ENCODE measurements at regions not wholly inside any gene's neighbourhood (a gene's known extent, or its start where the extent isn't known, plus 50 kb on each side); places are given as distances from the start of the nearest gene placed in this dataset.

GRCh38 chr10:62890395-62890794 lies 74.2 kb upstream of the EGR2 start:
- H3K4me1 ChIP-seq (ENCODE audit: low read depth, poor library complexity, severe bottlenecking) = no peaks in the 10 kb centered on the region

GRCh38 chr10:62887642-62888041 lies 71.5 kb upstream of the EGR2 start:
- H3K9ac ChIP-seq = no peak overlapping the region
- H3K4me1 ChIP-seq (ENCODE audit: low read depth, poor library complexity, severe bottlenecking) = no peaks in the 10 kb centered on the region
- no peak overlapping the region for H3K27ac ChIP-seq
- H3K36me3 ChIP-seq (ENCODE audit: insufficient read depth) = no peaks in the 10 kb centered on the region
- no peak for TF ChIP-seq CTCF (conservative IDR thresholded peaks at IDR 0.05; ENCODE audit: low read depth, low read length)
- H3K4me2 ChIP-seq = no peak overlapping the region
- no peaks in the 10 kb centered on the region for H3K27me3 ChIP-seq (ENCODE audit: insufficient read depth, low read depth)
- H3K4me3 ChIP-seq (IDR thresholded peaks at IDR 0.05; ENCODE audit: insufficient read depth, low read depth, low read length) = no peak overlapping the region
- no peak overlapping the region for H2AFZ ChIP-seq (ENCODE audit: low read depth)
- no peaks in the 10 kb centered on the region for H3K79me2 ChIP-seq (ENCODE audit: insufficient read depth, low read depth)
- no peaks in the 10 kb centered on the region for H4K20me1 ChIP-seq (ENCODE audit: insufficient read depth)

More at GRCh38 chr10:62890395-62890794, 74.2 kb upstream of the EGR2 start:
- no peak overlapping the region for H3K27ac ChIP-seq
- H3K36me3 ChIP-seq (ENCODE audit: insufficient read depth) = no peaks in the 10 kb centered on the region
- H3K4me3 ChIP-seq (IDR thresholded peaks at IDR 0.05; ENCODE audit: insufficient read depth, low read depth, low read length) = no peak overlapping the region
- no peaks in the 10 kb centered on the region for H3K79me2 ChIP-seq (ENCODE audit: insufficient read depth, low read depth)
- TF ChIP-seq CTCF (conservative IDR thresholded peaks at IDR 0.05; ENCODE audit: low read depth, low read length) = no peak
- H4K20me1 ChIP-seq (ENCODE audit: insufficient read depth) = no peaks in the 10 kb centered on the region
- H3K27me3 ChIP-seq (ENCODE audit: insufficient read depth, low read depth) = no peaks in the 10 kb centered on the region
- no peak overlapping the region for H3K4me2 ChIP-seq
- no peak overlapping the region for H2AFZ ChIP-seq (ENCODE audit: low read depth)
- no peak overlapping the region for H3K9ac ChIP-seq

GRCh38 chr10:62885684-62886461 lies 69.7 kb upstream of the EGR2 start:
- H3K27me3 ChIP-seq (ENCODE audit: insufficient read depth, low read depth) = no peaks in the 10 kb centered on the region
- no peaks in the 10 kb centered on the region for H3K4me1 ChIP-seq (ENCODE audit: low read depth, poor library complexity, severe bottlenecking)
- H3K36me3 ChIP-seq (ENCODE audit: insufficient read depth) = no peaks in the 10 kb centered on the region
- no peak overlapping the region for H3K4me2 ChIP-seq
- H2AFZ ChIP-seq (ENCODE audit: low read depth) = no peak overlapping the region
- H3K79me2 ChIP-seq (ENCODE audit: insufficient read depth, low read depth) = no peaks in the 10 kb centered on the region
- H4K20me1 ChIP-seq (ENCODE audit: insufficient read depth) = no peaks in the 10 kb centered on the region
- TF ChIP-seq CTCF (conservative IDR thresholded peaks at IDR 0.05; ENCODE audit: low read depth, low read length) = no peak
- no peak overlapping the region for H3K27ac ChIP-seq
- no peak overlapping the region for H3K4me3 ChIP-seq (IDR thresholded peaks at IDR 0.05; ENCODE audit: insufficient read depth, low read depth, low read length)
- H3K9ac ChIP-seq = no peak overlapping the region

- no peaks in the 10 kb centered on the region for H3K79me2 ChIP-seq (ENCODE audit: insufficient read depth, low read depth)
- H3K27ac ChIP-seq = no peak overlapping the region
- no peak overlapping the region for H3K4me3 ChIP-seq (IDR thresholded peaks at IDR 0.05; ENCODE audit: insufficient read depth, low read depth, low read length)
- TF ChIP-seq CTCF (conservative IDR thresholded peaks at IDR 0.05; ENCODE audit: low read depth, low read length) = no peak
- H2AFZ ChIP-seq (ENCODE audit: low read depth) = no peak overlapping the region
- H3K4me2 ChIP-seq = no peak overlapping the region
- H3K9ac ChIP-seq = no peak overlapping the region
- no peaks in the 10 kb centered on the region for H4K20me1 ChIP-seq (ENCODE audit: insufficient read depth)
- no peaks in the 10 kb centered on the region for H3K27me3 ChIP-seq (ENCODE audit: insufficient read depth, low read depth)
- H3K4me1 ChIP-seq (ENCODE audit: low read depth, poor library complexity, severe bottlenecking) = no peaks in the 10 kb centered on the region
- no peaks in the 10 kb centered on the region for H3K36me3 ChIP-seq (ENCODE audit: insufficient read depth)
Measured at GRCh38 chr10:62880162-62880561, 64.0 kb upstream of the EGR2 start.
